MM.1S (cell line): ENCODE measurements at regions not wholly inside any gene's neighbourhood (a gene's known extent, or its start where the extent isn't known, plus 50 kb on each side); places are given as distances from the start of the nearest gene placed in this dataset.
"Not testable (repeated sequence)": the region's sequence is repeated elsewhere in the genome, so short reads cannot be mapped to it uniquely, and the experiment has no call there.

Experiments
- EZH2phosphoT487 ChIP-seq: fragments of 300-600 bp; sonication (generic); IDR thresholded peaks from 2 replicates; pipeline ENCODE4 v1.6.1; 2018; ENCODE audit warnings: antibody characterized with exemption, low read length
- TF ChIP-seq, protein P1 (sequence below): fragments of 300-600 bp; sonication (generic); IDR thresholded peaks from 2 replicates; pipeline ENCODE4 v1.5.1; 2016; ENCODE audit warnings: antibody characterized with exemption, low read length, mixed read lengths

DNA sequence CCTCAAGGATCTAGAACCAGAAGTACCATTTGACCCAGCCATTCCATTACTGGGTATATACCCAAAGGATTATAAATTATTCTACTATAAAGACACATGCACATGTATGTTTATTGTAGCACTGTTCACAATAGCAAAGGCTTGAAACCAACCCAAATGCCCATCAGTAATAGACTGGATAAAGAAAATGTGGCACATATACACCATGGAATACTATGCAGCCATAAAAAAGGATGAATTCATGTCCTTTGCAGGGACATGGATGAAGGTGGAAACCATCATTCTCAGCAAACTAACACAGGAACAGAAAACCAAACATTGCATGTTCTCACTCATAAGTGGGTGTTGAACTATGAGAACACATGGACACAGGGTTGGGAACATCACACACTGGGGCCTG lies 317.6 kb downstream of the PRELID2 start:
- not testable (repeated sequence) for TF ChIP-seq EZH2phosphoT487
- TF ChIP-seq, protein P1, sequence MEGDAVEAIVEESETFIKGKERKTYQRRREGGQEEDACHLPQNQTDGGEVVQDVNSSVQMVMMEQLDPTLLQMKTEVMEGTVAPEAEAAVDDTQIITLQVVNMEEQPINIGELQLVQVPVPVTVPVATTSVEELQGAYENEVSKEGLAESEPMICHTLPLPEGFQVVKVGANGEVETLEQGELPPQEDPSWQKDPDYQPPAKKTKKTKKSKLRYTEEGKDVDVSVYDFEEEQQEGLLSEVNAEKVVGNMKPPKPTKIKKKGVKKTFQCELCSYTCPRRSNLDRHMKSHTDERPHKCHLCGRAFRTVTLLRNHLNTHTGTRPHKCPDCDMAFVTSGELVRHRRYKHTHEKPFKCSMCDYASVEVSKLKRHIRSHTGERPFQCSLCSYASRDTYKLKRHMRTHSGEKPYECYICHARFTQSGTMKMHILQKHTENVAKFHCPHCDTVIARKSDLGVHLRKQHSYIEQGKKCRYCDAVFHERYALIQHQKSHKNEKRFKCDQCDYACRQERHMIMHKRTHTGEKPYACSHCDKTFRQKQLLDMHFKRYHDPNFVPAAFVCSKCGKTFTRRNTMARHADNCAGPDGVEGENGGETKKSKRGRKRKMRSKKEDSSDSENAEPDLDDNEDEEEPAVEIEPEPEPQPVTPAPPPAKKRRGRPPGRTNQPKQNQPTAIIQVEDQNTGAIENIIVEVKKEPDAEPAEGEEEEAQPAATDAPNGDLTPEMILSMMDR, result not testable (repeated sequence)
